Glutamatergic neuron (in vitro differentiated cells): ENCODE measurements at regions not wholly inside any gene's neighbourhood (a gene's known extent, or its start where the extent isn't known, plus 50 kb on each side); places are given as distances from the start of the nearest gene placed in this dataset.

Source experiments
- DNase-seq: peaks from one replicate; pipeline ENCODE4 v3.0.0; 2022
- H3K27ac Mint-ChIP-seq: one replicate; pipeline ENCODE4 v1.8.0; 2020; ENCODE audit warnings: mild to moderate bottlenecking, mixed read lengths, inconsistent platforms; ENCODE audit not compliant: unreplicated experiment
- H3K27me3 Mint-ChIP-seq: one replicate; pipeline ENCODE4 v1.8.0; 2020; ENCODE audit warnings: mild to moderate bottlenecking, moderate library complexity, mixed read lengths, inconsistent platforms; ENCODE audit not compliant: unreplicated experiment
- H3K36me3 Mint-ChIP-seq: one replicate; pipeline ENCODE4 v1.8.0; 2020; ENCODE audit warnings: mild to moderate bottlenecking, mixed read lengths, inconsistent platforms; ENCODE audit not compliant: unreplicated experiment
- H3K4me1 Mint-ChIP-seq: one replicate; pipeline ENCODE4 v1.8.0; 2020; ENCODE audit warnings: mild to moderate bottlenecking, low read depth, mixed read lengths, inconsistent platforms; ENCODE audit not compliant: unreplicated experiment
- H3K4me3 Mint-ChIP-seq: one replicate; pipeline ENCODE4 v1.8.0; 2020; ENCODE audit warnings: mild to moderate bottlenecking, mixed read lengths, inconsistent platforms; ENCODE audit not compliant: unreplicated experiment
- H3K9me3 Mint-ChIP-seq: one replicate; pipeline ENCODE4 v1.8.0; 2020; ENCODE audit warnings: mild to moderate bottlenecking, moderate library complexity, mixed read lengths, inconsistent platforms; ENCODE audit not compliant: unreplicated experiment
- CTCF ChIP-seq: fragments of 200-600 bp; sonication (generic); IDR thresholded peaks from one replicate; pipeline ENCODE4 v1.5.0; 2021; ENCODE audit not compliant: partially characterized antibody, unreplicated experiment

- H3K9me3 Mint-ChIP-seq, result no peaks in the 10 kb centered on the region
- H3K27ac Mint-ChIP-seq, result no peak overlapping the region
- H3K36me3 Mint-ChIP-seq, result no peaks in the 10 kb centered on the region
- H3K4me1 Mint-ChIP-seq, result peaks cover 5% of the 10 kb centered on the region
- no peak for TF ChIP-seq CTCF
- H3K27me3 Mint-ChIP-seq, result peaks cover 3% of the 10 kb centered on the region
- DNase-seq, result no peak
- H3K4me3 Mint-ChIP-seq, result no peak overlapping the region
Measured at GRCh38 chr11:96614101-96614500, 224.3 kb downstream of the JRKL start.

GRCh38 chr11:96614846-96615245 lies 225.0 kb downstream of the JRKL start:
- no peaks in the 10 kb centered on the region for H3K36me3 Mint-ChIP-seq
- TF ChIP-seq CTCF, result no peak
- H3K4me3 Mint-ChIP-seq, result no peak overlapping the region
- peaks cover 3% of the 10 kb centered on the region for H3K27me3 Mint-ChIP-seq
- peak; percentile 48 for DNase-seq
- H3K4me1 Mint-ChIP-seq, result peaks cover 5% of the 10 kb centered on the region
- H3K9me3 Mint-ChIP-seq, result no peaks in the 10 kb centered on the region
- no peak overlapping the region for H3K27ac Mint-ChIP-seq

- no peak overlapping the region for H3K27ac Mint-ChIP-seq
- TF ChIP-seq CTCF, result no peak
- H3K4me3 Mint-ChIP-seq, result no peak overlapping the region
- H3K36me3 Mint-ChIP-seq, result no peaks in the 10 kb centered on the region
- H3K9me3 Mint-ChIP-seq, result no peaks in the 10 kb centered on the region
- H3K4me1 Mint-ChIP-seq, result no peaks in the 10 kb centered on the region
- H3K27me3 Mint-ChIP-seq, result peaks cover 2% of the 10 kb centered on the region
- no peak for DNase-seq
Measured at GRCh38 chr11:96620464-96621044, 230.7 kb downstream of the JRKL start.

- H3K4me3 Mint-ChIP-seq, result no peak overlapping the region
- no peaks in the 10 kb centered on the region for H3K36me3 Mint-ChIP-seq
- DNase-seq, result no peak
- no peaks in the 10 kb centered on the region for H3K4me1 Mint-ChIP-seq
- no peak overlapping the region for H3K27ac Mint-ChIP-seq
- TF ChIP-seq CTCF, result no peak
- no peaks in the 10 kb centered on the region for H3K9me3 Mint-ChIP-seq
- peaks cover 2% of the 10 kb centered on the region for H3K27me3 Mint-ChIP-seq
Measured at GRCh38 chr11:96621161-96621560, 231.3 kb downstream of the JRKL start.

- H3K36me3 Mint-ChIP-seq, result peaks cover 5% of the 10 kb centered on the region
- DNase-seq, result no peak
- no peaks in the 10 kb centered on the region for H3K9me3 Mint-ChIP-seq
- H3K27me3 Mint-ChIP-seq, result peaks cover 2% of the 10 kb centered on the region
- no peak for TF ChIP-seq CTCF
- no peak overlapping the region for H3K4me3 Mint-ChIP-seq
- H3K4me1 Mint-ChIP-seq, result no peaks in the 10 kb centered on the region
- H3K27ac Mint-ChIP-seq, result no peak overlapping the region
Measured at GRCh38 chr11:96622026-96622634, 232.3 kb downstream of the JRKL start.
